ENCODE measurements at regions not wholly inside any gene's neighbourhood (a gene's known extent, or its start where the extent isn't known, plus 50 kb on each side); places are given as distances from the start of the nearest gene placed in this dataset.
"Not testable (repeated sequence)": the region's sequence is repeated elsewhere in the genome, so short reads cannot be mapped to it uniquely, and the experiment has no call there.

DNA sequence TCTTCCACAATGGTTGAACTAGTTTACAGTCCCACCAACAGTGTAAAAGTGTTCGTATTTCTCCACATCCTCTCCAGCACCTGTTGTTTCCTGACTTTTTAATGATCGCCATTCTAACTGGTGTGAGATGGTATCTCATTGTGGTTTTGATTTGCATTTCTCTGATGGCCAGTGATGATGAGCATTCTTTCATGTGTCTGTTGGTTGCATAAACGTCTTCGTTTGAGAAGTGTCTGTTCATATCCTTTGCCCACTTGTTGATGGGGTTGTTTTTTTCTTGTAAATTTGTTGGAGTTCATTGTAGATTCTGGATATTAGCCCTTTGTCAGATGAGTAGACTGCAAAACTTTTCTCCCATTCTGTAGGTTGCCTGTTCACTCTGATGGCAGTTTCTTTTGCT is 319.9 kb downstream of the FBXO8 start:
- TF ChIP-seq EP300, POLR2A, POLR2AphosphoS5 (IDR thresholded peaks at IDR 0.05): not testable (repeated sequence)
